OCI-M1 (cell line): ENCODE measurements at regions not wholly inside any gene's neighbourhood (a gene's known extent, or its start where the extent isn't known, plus 50 kb on each side); places are given as distances from the start of the nearest gene placed in this dataset.
"Not testable (repeated sequence)": the region's sequence is repeated elsewhere in the genome, so short reads cannot be mapped to it uniquely, and the experiment has no call there.

Experiments
- DNase-seq: peaks from one replicate; lab custom pipeline; 2025; lab: John Stamatoyannopoulos, UW

GRCh38 chr15:38814891-38815290, 250.3 kb upstream of the RASGRP1 start:
- DNase-seq: no peak

- peak; percentile 76 for DNase-seq
Observed at GRCh38 chr15:38817427-38818156, 253.0 kb upstream of the RASGRP1 start.

DNA sequence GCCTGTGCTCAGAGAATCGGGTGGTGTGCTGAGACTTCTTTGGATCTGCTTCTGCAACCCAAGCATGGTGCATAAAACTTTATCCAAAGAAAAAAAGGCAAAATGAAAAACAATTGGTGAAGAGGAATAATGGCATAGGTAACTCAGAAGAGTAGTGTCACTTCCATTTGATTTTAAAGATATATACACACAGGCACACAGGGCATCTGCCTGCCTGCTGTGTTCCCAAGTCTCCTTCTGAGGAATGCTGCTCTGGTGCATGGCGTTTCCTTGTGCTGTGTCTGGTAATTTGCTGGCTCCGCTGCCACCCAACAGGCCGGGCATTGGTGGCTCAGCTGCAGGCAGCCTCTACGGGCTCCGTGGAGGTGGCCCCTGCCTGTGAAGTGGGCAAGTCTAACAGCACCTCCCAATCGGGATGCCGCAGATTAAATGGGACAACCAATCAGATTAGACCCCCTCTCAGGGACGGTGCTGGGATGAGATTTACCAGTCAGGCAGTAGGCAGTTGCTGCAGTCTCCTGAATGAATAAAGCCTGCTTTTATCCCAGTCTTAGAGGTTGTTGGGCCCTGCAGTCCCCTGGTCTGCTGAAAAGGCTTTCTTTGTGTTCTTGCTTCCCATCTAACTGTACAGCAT, 253.7 kb upstream of the RASGRP1 start:
- DNase-seq: no peak

GRCh38 chr15:38819387-38819950, 254.9 kb upstream of the RASGRP1 start:
- no peak for DNase-seq

GRCh38 chr15:38823263-38823662, 258.6 kb upstream of the RASGRP1 start:
- no peak for DNase-seq

DNA sequence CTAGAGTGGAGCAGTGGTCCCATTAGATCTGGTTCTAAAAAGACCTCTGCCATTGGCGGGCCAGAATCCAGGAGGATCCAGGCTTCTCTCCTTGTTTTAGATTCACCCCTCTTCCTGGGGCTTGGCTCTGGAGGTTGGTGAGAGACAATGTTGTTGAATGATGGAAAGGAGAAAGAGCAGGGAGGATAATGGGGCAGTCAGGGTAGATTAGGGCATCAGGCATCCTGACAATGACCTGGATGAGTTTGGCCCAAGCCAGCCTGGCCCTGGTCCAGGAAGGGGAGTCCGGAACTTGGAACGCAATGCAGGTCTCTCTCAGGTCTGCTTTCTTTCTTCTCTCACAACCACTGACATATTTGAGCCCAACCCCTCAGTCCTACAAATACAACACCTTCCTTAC, 260.1 kb upstream of the RASGRP1 start:
- no peak for DNase-seq

GRCh38 chr15:38826880-38827279, 262.3 kb upstream of the RASGRP1 start:
- DNase-seq: no peak

GRCh38 chr15:38828031-38828532, 263.5 kb upstream of the RASGRP1 start:
- DNase-seq: no peak

DNA sequence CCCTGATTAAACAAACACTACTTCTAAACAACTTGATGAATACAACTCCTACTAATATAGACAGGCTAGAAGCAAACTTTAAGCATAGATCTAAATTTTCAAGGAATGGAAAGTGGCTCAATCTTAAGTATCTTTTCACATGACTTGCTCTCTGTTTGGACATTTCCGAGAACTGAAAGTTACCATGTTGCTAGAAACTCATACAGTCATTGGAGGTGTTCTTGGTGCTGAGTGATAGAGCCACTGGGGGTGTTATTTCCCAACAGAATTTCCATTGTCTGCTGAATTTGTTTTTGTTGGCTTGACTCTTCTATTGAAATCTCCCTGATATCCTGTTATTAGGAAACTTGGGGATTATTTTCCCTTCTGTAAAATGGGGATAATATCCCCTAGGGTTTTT, 264.5 kb upstream of the RASGRP1 start:
- no peak for DNase-seq

DNA sequence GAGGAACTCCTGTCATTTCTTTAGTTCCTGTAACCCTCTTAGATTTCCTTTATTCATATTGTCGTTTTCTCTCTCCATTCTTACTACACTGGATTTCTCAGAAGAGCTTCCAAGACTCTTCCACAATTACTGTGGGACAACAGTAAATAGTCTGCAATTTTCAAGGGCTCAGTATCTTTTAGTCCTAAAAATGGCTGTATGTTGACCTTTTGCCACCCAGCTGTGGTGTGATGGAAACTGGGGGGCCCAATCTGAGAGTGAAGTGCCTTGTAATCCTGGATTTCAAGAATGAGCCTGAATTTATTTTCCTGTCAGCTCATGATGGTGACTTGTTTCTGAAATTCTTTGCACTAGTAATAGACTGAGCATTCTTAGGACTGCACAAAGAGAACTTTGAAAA, 277.6 kb upstream of the RASGRP1 start:
- no peak for DNase-seq

DNA sequence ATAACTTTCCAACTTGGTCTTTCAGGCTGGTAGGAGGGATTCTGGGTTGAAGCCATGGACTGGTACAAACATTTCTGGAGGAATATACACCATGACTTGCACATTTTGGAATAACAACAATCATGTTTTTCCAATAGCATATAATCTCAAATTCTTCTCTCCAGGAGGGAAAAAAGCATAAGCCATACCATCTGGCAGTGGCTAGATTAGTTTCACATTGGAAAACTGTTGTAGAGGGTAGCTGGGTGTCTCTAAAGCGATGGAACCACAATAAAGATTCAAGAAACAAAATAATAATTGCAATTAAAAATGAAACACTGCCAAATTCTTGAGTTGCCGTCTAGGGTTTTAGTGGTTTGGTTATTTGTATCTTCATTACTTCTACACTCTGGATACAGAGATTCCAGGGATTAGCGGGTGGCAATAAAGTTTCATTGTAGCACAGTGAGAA, 278.5 kb upstream of the RASGRP1 start:
- DNase-seq: no peak

- DNase-seq: no peak
Observed at GRCh38 chr15:38843736-38844590, 279.3 kb upstream of the RASGRP1 start.

DNA sequence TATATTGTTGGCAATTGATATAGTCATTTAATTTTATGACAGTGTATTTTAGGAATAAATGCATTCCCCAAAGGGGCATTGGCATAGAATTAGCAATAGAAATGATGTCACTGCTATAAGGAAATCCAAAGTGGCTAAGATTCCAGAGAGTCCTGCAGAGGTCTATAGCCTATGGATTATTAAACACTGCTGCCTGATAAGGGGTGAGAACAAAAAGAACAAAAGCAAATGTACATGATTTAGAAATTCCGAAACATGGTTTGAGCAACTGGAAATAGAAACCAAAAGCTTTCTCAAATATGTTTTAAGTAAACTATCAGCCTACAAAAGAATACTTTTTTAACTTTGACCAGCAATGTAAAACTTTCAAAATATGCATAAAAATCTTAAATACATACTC, 280.1 kb upstream of the RASGRP1 start:
- no peak for DNase-seq

DNA sequence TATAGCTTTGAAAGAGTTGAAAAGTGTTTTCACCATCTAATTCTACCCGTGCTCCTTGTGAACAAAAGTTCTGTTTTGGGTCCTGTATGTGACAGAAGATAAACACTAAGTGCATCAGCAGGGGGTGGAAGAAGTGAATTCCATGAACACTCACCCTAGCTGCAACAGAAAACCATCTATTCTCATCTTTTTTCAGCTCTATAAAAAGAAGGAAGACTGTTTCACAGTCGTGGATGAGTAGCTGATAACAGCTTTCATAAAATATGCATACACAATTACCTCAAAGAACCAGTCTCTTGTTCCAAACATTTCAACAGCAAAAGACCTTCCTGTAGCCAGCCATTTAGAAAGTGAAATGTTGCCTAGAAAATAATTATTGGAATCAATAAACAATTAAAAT, 281.7 kb upstream of the RASGRP1 start:
- no peak for DNase-seq

DNA sequence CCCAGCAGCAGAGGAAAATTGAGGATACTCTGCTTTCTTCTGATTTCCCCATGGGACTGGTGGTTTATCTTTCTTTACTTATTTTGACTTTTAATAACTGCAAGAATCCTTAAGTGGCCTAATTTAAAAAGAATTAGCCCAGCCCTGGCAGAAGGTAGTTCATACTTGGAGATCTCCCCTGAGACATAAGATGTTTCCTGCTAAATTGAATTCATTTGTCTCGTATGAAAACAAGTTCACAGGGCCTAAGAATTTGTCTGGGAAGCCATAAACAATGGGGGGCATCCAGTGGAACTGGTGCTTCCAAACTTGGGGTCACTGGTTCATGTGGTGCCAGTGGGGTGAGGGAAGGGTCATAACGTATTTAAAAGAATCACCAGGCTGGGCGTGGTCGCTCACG, 283.1 kb upstream of the RASGRP1 start:
- no peak for DNase-seq

GRCh38 chr15:38849046-38849445, 284.4 kb upstream of the RASGRP1 start:
- no peak for DNase-seq

DNA sequence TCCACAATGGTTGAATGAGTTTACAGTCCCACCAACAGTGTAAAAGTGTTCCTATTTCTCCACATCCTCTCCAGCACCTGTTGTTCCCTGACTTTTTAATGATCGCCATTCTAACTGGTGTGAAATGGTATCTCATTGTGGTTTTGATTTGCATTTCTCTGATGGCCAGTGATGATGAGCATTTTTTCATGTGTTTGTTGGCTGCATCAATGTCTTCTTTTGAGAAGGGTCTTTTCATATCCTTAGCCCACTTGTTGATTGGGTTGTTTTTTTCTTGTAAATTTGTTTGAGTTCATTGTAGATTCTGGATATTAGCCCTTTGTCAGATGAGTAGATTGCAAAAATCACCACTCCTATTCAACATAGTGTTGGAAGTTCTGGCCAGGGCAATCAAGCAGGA, 287.6 kb upstream of the RASGRP1 start:
- not testable (repeated sequence) for DNase-seq

- peak; percentile 13 for DNase-seq
Observed at GRCh38 chr15:38853608-38854007, 289.0 kb upstream of the RASGRP1 start.

DNA sequence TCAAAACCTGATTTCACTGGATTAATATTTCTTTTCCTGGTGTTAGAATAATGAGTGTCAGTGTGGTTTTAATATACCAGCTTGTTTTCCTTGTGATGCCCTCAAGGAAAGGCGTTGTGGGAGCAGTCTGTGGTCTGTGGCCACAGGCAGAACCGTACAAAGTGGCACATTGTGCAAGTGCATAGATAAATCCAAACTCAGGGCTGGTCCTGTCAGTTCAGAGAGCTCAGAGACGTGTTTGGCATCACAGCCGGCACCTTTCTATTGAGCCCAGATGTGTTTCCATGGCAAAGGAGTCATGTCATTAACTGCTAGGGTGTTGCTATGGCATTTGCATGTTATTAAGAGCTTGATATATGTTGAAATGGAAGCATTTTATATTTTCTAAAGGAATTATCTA, 289.9 kb upstream of the RASGRP1 start:
- DNase-seq: no peak

DNA sequence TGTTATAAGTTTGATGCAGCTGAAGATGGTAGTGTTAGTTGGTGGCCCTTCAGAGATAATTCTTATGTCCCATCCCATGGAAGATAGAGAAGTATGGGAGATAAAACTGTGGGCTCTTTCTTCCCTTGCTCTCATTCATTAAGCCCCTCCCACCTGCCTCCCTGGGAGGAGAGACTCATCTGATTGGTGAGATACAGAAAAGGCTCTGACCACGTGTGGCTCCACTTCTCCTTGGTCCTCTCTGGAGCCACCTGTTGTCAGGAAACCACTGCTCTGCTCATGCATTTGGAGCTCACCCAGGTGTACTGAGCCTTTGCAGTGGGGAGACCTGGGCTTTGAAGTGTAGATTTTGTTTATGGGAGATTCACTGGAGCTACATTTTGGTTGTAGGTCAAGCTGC, 293.2 kb upstream of the RASGRP1 start:
- DNase-seq: no peak

GRCh38 chr15:38859574-38859973, 295.0 kb upstream of the RASGRP1 start:
- no peak for DNase-seq

- no peak for DNase-seq
Observed at GRCh38 chr15:38860253-38860652, 295.6 kb upstream of the RASGRP1 start.
